Endodermal cell (in vitro differentiated cells): ENCODE measurements at regions not wholly inside any gene's neighbourhood (a gene's known extent, or its start where the extent isn't known, plus 50 kb on each side); places are given as distances from the start of the nearest gene placed in this dataset.

Experiments
- DNase-seq: peaks from one replicate; pipeline ENCODE4 v3.0.0-alpha.2; 2017
- H3K27ac ChIP-seq: 2 replicates; pipeline ENCODE4 v1.5.1; 2013; ENCODE audit warnings: mild to moderate bottlenecking, low read depth, low read length, moderate library complexity
- H3K27me3 ChIP-seq: 2 replicates; pipeline ENCODE4 v1.6.1; 2013; ENCODE audit warnings: mild to moderate bottlenecking, low read length, moderate library complexity; ENCODE audit not compliant: insufficient read depth, control insufficient read depth, poor library complexity, severe bottlenecking
- H3K36me3 ChIP-seq: 2 replicates; pipeline ENCODE4 v1.7.0; 2013; ENCODE audit warnings: mild to moderate bottlenecking, low read length, moderate library complexity; ENCODE audit not compliant: control insufficient read depth, insufficient read depth
- H3K4me1 ChIP-seq: one replicate; pipeline ENCODE4 v1.7.0; 2013; ENCODE audit warnings: low read length; ENCODE audit not compliant: control insufficient read depth, insufficient read depth
- H3K4me3 ChIP-seq: 2 replicates; pipeline ENCODE4 v1.5.1; 2013; ENCODE audit warnings: mild to moderate bottlenecking, low read length, moderate library complexity
- H3K9ac ChIP-seq: 2 replicates; pipeline ENCODE4 v1.6.1; 2013; ENCODE audit warnings: mild to moderate bottlenecking, low read length, moderate library complexity; ENCODE audit not compliant: poor library complexity, severe bottlenecking; ENCODE audit errors: extremely low read depth
- H3K9me3 ChIP-seq: 2 replicates; pipeline ENCODE4 v1.6.1; 2013; ENCODE audit warnings: mild to moderate bottlenecking, low read length, moderate library complexity; ENCODE audit not compliant: control insufficient read depth
- H3K27ac Mint-ChIP-seq: 2 replicates; pipeline ENCODE4 v1.8.0; 2020; ENCODE audit warnings: mixed read lengths
- H3K27me3 Mint-ChIP-seq: 2 replicates; pipeline ENCODE4 v1.8.0; 2021; ENCODE audit warnings: mild to moderate bottlenecking, mixed read lengths; ENCODE audit not compliant: insufficient read depth
- H3K36me3 Mint-ChIP-seq: 2 replicates; pipeline ENCODE4 v1.8.0; 2020; ENCODE audit warnings: low read depth, mixed read lengths
- H3K4me1 Mint-ChIP-seq: 2 replicates; pipeline ENCODE4 v1.8.0; 2020; ENCODE audit warnings: mixed read lengths
- H3K4me3 Mint-ChIP-seq: 2 replicates; pipeline ENCODE4 v1.8.0; 2020; ENCODE audit warnings: mild to moderate bottlenecking, moderate library complexity, mixed read lengths
- H3K9me3 Mint-ChIP-seq: 2 replicates; pipeline ENCODE4 v1.8.0; 2020; ENCODE audit warnings: mild to moderate bottlenecking, mixed read lengths
- WGBS, 2 experiments: methylation state at CpG; one replicate each; pipeline versions ENCODE4 v1.1.5 to v1.1.7; 2013; ENCODE audit warnings: missing lambda C conversion rate in 2 of 2, mixed read lengths in 1 of 2; ENCODE audit not compliant: insufficient coverage in 1 of 2, insufficient read length in 1 of 2; 5-methylcytosine and 5-hydroxymethylcytosine counted together
- TF ChIP-seq, protein P1 (sequence below): fragments of 200-600 bp; sonication (generic); conservative IDR thresholded peaks from 2 replicates; pipeline ENCODE4 v1.5.0; 2021; ENCODE audit warnings: antibody characterized with exemption, mild to moderate bottlenecking

DNA sequence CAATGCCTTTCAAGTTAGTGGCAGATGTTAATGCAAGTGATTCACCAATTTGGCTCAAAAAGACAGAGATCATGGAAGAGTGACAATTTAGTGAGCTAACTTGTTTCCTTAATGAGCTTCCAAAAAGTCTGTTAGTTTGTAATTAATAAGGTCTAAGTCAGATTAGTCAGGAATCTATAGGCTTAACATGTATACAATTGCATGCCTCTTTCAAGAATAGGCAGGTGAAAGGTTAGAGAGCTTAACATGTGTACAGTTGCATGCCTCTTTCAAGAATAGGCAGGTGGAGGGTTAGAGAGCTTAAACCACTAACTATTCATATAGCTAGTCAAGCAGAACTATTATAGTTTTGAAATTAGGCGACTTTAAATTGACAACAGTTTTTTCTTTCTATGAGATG is 663.8 kb downstream of the C12orf50 start:
- no peaks in the 10 kb centered on the region for H3K36me3 ChIP-seq
- H3K27me3 ChIP-seq = no peaks in the 10 kb centered on the region
- TF ChIP-seq, protein P1, sequence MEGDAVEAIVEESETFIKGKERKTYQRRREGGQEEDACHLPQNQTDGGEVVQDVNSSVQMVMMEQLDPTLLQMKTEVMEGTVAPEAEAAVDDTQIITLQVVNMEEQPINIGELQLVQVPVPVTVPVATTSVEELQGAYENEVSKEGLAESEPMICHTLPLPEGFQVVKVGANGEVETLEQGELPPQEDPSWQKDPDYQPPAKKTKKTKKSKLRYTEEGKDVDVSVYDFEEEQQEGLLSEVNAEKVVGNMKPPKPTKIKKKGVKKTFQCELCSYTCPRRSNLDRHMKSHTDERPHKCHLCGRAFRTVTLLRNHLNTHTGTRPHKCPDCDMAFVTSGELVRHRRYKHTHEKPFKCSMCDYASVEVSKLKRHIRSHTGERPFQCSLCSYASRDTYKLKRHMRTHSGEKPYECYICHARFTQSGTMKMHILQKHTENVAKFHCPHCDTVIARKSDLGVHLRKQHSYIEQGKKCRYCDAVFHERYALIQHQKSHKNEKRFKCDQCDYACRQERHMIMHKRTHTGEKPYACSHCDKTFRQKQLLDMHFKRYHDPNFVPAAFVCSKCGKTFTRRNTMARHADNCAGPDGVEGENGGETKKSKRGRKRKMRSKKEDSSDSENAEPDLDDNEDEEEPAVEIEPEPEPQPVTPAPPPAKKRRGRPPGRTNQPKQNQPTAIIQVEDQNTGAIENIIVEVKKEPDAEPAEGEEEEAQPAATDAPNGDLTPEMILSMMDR = no peak
- Mint-ChIP-seq H3K4me1 (peaks cover 2% of the 10 kb centered on the region), H3K4me3 (no peak overlapping the region), H3K27me3 (no peaks in the 10 kb centered on the region), H3K27ac (no peak overlapping the region), H3K36me3 (no peaks in the 10 kb centered on the region), H3K9me3 (peaks cover 2% of the 10 kb centered on the region)
- no peaks in the 10 kb centered on the region for H3K4me1 ChIP-seq
- H3K27ac ChIP-seq = no peak overlapping the region
- H3K9ac ChIP-seq = no peak overlapping the region
- no peak for DNase-seq
- H3K4me3 ChIP-seq = no peak overlapping the region
- no peaks in the 10 kb centered on the region for H3K9me3 ChIP-seq
- no CpG with 5 or more reads among the region's 1 CpG for WGBS, 2 experiments

- Histone ChIP-seq H3K27me3 (no peaks in the 10 kb centered on the region), H3K36me3 (no peaks in the 10 kb centered on the region), H3K9ac (no peak overlapping the region), H3K4me1 (no peaks in the 10 kb centered on the region), H3K9me3 (peaks cover 3% of the 10 kb centered on the region), H3K4me3 (no peak overlapping the region), H3K27ac (no peak overlapping the region)
- no peak overlapping the region for H3K4me3 Mint-ChIP-seq
- DNase-seq = no peak
- H3K27me3 Mint-ChIP-seq = no peaks in the 10 kb centered on the region
- 90 to 94% methylated on average over 2 to 8 of the region's 8 CpGs for WGBS, 2 experiments
- TF ChIP-seq, protein P1 = no peak
- peaks cover 21% of the 10 kb centered on the region for H3K9me3 Mint-ChIP-seq
- H3K27ac Mint-ChIP-seq = no peak overlapping the region
- no peaks in the 10 kb centered on the region for H3K36me3 Mint-ChIP-seq
- peaks cover 2% of the 10 kb centered on the region for H3K4me1 Mint-ChIP-seq
These were observed 665.6 kb downstream of the C12orf50 start for GRCh38 chr12:87363497-87364084.

DNA sequence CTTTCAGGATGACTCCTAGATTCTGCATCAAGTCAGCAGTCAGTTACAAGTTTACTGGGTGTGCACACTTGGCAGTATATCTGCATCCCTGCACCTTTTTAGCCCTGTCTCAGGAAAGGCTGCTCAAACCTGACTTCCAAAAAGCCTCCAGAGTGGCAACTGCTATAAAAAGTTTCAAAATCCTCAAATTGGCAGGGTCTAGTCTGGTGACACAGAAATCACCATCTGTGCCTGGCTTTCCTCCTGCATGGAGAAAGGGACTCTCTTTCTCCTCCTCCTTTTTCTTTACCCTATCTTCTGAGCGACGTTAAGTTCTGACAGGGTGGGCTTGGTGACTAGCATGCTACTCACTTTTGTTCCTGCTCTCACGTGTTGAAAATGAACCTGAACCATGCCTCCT is 679.5 kb downstream of the C12orf50 start:
- no peak overlapping the region for H3K4me3 Mint-ChIP-seq
- Histone ChIP-seq H3K27ac (no peak overlapping the region), H3K4me3 (no peak overlapping the region), H3K36me3 (no peaks in the 10 kb centered on the region), H3K9ac (no peak overlapping the region), H3K4me1 (no peaks in the 10 kb centered on the region), H3K27me3 (no peaks in the 10 kb centered on the region), H3K9me3 (no peaks in the 10 kb centered on the region)
- TF ChIP-seq, protein P1 = no peak
- 90% methylated on average over 3 of the region's 3 CpGs; no CpG with 5 or more reads in 1 of the 2 experiments for WGBS, 2 experiments
- H3K9me3 Mint-ChIP-seq = no peaks in the 10 kb centered on the region
- DNase-seq = no peak
- no peaks in the 10 kb centered on the region for H3K36me3 Mint-ChIP-seq
- H3K4me1 Mint-ChIP-seq = no peaks in the 10 kb centered on the region
- no peaks in the 10 kb centered on the region for H3K27me3 Mint-ChIP-seq
- no peak overlapping the region for H3K27ac Mint-ChIP-seq
